ENCODE measurements at regions not wholly inside any gene's neighbourhood (a gene's known extent, or its start where the extent isn't known, plus 50 kb on each side); places are given as distances from the start of the nearest gene placed in this dataset.

DNA sequence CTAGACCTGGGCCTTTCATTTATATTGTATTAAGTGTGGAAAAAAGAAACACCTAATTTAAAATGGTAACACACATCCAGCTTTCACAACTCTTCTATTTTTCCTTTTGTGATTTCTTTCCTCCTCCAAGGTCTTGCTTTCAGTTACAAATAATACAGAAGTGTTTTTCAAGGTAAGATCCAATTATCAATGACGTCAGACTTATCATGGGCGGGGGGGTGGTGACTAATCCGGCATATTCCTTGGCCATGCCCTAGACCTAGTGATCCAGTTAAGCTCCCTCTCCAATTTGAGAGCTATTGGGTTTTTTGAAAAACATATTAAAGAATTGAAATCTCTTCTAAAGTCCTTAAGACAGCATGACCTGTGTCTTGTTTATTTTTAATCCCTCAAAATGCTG, 669.9 kb upstream of the NR5A2 start:
- no peak overlapping the region for H3K4me3 ChIP-seq (ENCODE audit: low read depth, low read length)
- DNase-seq (ENCODE audit: low read depth, low spot score), result no peak
- in situ Hi-C loops (cut with HindIII; ENCODE audit: low sequenced_read_pairs), result no loop called here
- TF ChIP-seq, protein P1, sequence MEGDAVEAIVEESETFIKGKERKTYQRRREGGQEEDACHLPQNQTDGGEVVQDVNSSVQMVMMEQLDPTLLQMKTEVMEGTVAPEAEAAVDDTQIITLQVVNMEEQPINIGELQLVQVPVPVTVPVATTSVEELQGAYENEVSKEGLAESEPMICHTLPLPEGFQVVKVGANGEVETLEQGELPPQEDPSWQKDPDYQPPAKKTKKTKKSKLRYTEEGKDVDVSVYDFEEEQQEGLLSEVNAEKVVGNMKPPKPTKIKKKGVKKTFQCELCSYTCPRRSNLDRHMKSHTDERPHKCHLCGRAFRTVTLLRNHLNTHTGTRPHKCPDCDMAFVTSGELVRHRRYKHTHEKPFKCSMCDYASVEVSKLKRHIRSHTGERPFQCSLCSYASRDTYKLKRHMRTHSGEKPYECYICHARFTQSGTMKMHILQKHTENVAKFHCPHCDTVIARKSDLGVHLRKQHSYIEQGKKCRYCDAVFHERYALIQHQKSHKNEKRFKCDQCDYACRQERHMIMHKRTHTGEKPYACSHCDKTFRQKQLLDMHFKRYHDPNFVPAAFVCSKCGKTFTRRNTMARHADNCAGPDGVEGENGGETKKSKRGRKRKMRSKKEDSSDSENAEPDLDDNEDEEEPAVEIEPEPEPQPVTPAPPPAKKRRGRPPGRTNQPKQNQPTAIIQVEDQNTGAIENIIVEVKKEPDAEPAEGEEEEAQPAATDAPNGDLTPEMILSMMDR (IDR thresholded peaks at IDR 0.05; ENCODE audit: low read depth, low read length), result no peak

DNA sequence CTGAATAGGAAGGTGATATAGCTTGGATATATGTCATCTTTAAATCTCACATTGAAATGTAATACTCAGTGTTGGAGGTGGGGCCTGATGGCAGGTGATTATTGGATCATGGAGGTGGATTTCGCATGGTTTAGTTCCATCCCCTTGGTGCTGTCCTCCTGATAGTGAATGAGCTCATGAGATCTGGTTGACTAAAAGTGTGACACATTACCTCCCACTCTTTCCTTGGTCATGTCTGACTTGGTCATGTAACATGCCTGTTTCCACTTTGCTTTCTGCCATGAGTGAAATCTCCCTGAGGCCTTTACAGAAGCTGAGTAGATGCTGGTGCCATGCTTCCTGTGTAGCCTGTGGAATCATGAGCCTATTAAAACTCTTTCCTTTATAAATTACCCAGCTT, 664.5 kb upstream of the NR5A2 start:
- in situ Hi-C loops (cut with HindIII; ENCODE audit: low sequenced_read_pairs), result no loop called here
- no peak overlapping the region for H3K4me3 ChIP-seq (ENCODE audit: low read depth, low read length)
- DNase-seq (ENCODE audit: low read depth, low spot score), result no peak
- TF ChIP-seq, protein P1 (IDR thresholded peaks at IDR 0.05; ENCODE audit: low read depth, low read length), result no peak

DNA sequence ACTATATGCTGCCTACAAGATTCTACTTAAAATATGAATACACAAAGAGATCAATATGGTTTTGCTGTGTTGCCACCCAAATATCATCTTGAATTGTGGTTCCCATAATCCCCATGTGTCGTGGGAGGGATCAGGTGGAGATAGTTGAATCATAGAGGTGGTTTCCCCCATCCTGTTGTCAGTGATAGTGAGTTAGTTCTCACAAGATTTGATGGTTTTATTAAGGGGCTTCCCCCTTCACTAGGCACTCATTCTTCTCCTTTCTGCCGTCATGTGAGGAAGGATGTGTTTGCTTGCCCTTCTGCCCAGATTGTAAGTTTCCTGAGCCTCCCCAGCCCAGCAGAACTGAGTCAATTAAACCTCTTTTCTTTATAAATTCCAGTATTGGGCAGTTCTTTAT, 654.4 kb upstream of the NR5A2 start:
- DNase-seq (ENCODE audit: low read depth, low spot score), result no peak
- TF ChIP-seq, protein P1 (IDR thresholded peaks at IDR 0.05; ENCODE audit: low read depth, low read length), result no peak
- in situ Hi-C loops (cut with HindIII; ENCODE audit: low sequenced_read_pairs), result no loop called here
- no peak overlapping the region for H3K4me3 ChIP-seq (ENCODE audit: low read depth, low read length)

DNA sequence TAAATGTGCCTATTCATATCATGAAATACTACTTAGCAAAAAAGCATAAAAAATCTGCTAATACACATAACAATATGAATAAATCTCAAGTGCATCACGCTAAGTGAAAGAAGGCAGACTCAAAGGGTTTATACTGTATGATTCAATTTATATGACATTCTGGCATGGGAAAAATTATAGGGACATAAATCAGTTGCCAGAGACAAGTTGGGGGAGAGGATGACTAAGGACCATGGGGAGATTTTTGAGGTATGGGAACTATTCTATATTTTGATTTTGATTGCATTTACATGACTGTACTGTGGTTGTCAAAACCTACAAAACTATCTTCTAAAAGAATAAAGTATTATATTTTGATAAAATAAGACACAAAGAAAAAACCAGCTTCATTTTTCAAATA, 650.3 kb upstream of the NR5A2 start:
- TF ChIP-seq, protein P1 (IDR thresholded peaks at IDR 0.05; ENCODE audit: low read depth, low read length), result no peak
- in situ Hi-C loops (cut with HindIII; ENCODE audit: low sequenced_read_pairs), result no loop called here
- no peak overlapping the region for H3K4me3 ChIP-seq (ENCODE audit: low read depth, low read length)
- DNase-seq (ENCODE audit: low read depth, low spot score), result no peak

DNA sequence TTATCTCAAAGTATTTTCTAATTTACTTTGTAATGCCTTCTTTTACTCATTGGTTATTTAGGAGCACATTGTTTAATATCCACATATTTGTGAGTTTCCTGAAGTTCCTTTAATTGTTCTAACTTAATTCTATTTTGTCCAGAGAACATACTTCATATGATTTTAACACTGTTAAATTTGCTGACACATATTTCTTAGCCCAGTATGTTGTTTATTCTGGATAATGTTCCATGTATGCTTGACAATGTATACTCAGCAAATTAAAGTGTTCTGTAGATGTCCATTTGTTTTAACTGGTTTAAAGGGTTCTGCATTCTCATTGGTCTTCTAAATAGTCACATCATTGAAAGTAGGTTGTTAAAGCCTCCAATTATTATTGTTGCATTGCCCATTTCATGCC, 643.7 kb upstream of the NR5A2 start:
- in situ Hi-C loops (cut with HindIII; ENCODE audit: low sequenced_read_pairs), result no loop called here
- TF ChIP-seq, protein P1 (IDR thresholded peaks at IDR 0.05; ENCODE audit: low read depth, low read length), result no peak
- DNase-seq (ENCODE audit: low read depth, low spot score), result no peak
- no peak overlapping the region for H3K4me3 ChIP-seq (ENCODE audit: low read depth, low read length)

DNA sequence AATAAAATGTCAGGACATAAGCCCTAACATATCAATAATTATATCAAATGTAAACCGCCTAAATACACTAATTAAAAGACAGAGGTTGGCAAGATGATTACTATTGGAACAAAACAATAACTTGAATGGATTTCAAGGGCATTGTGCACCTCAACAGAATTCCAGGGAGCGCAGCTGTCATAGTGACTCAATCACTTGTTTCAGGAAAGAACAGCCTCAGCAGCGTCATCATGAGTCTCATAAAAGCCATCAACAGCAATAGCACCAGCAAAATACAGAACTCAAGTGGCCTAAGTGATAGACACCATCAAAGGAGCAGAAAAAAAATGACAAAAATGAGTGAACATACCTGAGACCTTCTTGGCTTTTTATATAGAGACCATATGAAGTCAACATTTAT, 632.7 kb upstream of the NR5A2 start:
- in situ Hi-C loops (cut with HindIII; ENCODE audit: low sequenced_read_pairs), result no loop called here
- H3K4me3 ChIP-seq (ENCODE audit: low read depth, low read length), result no peak overlapping the region
- TF ChIP-seq, protein P1 (IDR thresholded peaks at IDR 0.05; ENCODE audit: low read depth, low read length), result no peak
- DNase-seq (ENCODE audit: low read depth, low spot score), result no peak

DNA sequence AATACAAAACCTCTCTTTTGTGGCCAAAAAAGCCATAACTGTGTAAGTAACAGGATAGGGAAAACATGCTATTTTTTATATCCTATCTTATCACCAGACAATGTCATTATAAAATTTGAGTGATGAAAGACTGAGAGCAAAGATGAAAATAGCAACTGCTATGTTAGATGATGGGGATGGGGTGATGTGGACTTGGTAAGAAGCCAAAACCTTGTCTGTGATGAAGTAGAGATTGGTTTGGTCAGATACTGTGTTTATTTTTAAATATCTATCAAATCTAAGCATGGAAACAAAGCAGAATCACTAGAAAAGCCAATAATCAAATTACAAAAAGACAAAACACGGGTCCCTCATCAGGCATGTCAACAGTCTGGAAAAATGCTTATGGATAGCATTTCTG, 631.1 kb upstream of the NR5A2 start:
- in situ Hi-C loops (cut with HindIII; ENCODE audit: low sequenced_read_pairs), result no loop called here
- TF ChIP-seq, protein P1 (IDR thresholded peaks at IDR 0.05; ENCODE audit: low read depth, low read length), result no peak
- no peak for DNase-seq (ENCODE audit: low read depth, low spot score)
- no peak overlapping the region for H3K4me3 ChIP-seq (ENCODE audit: low read depth, low read length)
